ENCODE measurements at regions not wholly inside any gene's neighbourhood (a gene's known extent, or its start where the extent isn't known, plus 50 kb on each side); places are given as distances from the start of the nearest gene placed in this dataset.

DNA sequence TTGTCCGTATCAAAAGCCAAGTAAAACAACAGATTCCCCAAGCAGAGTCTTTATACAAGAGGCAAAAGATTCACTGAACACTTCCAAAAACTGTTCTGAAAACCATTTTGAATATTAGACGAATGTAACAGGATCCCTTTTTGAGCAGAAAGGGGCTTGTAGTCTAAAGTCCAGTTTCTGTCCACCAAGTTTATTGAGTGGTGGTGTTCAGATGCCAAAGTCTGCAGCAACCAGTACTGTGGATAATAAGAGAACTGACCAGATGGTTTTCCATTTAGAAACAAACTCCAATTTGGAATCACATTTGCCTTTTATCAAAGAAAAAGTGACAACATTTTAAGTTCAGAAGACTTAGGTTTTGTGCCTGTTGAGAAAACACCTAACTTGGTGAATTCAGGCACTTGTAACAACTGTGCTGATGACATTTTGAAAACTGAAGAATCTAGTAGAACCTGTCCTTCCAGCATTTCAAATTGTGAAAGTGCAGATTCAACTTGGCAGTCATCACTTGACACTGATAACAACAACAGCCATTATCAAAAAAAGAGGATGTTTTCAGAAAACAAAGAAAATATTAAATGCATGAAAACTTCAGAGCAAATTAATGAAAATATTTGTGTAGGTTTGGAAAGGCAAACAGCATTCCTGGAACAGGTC, 217.1 kb downstream of the CSNK2A3 start:
- DNase-seq, result no peak

DNA sequence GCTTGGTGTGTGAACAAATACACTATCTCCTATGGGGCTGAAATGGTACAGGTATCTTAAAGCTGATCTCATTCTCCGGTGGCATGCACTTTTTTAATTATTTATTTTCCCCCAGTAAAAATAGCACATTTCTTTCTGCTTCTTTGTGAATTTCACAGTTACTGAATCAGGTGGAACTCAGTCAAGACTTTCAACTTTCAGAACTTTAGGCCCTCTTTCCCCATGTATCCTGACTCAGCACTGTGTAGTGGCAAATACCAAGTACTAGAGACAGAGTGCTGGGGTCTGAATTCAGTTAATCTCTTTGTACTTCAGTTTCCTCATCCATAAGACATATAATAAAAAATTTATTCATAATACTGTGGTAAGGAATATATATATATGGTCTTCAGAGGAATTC, 223.9 kb downstream of the CSNK2A3 start:
- DNase-seq, result no peak

DNA sequence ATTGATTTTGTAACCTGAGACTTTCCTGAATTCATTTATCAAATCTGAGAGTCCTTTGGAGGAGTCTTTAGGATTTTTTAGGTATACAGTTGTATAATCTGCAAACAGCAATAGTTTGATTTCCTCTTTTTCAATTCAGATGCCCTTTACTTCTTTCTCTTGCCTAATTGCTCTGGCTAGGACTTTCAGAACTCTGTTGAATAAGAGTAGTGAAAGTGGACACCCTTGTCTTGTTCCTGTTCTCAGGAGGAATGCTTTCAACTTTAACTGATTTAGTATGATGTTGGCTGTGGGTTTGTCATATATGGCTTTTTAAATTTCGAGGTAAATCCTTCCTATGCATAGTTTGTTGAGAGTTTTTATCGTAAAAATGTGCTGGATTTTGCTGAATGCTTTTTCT, 227.4 kb downstream of the CSNK2A3 start:
- DNase-seq, result no peak

DNA sequence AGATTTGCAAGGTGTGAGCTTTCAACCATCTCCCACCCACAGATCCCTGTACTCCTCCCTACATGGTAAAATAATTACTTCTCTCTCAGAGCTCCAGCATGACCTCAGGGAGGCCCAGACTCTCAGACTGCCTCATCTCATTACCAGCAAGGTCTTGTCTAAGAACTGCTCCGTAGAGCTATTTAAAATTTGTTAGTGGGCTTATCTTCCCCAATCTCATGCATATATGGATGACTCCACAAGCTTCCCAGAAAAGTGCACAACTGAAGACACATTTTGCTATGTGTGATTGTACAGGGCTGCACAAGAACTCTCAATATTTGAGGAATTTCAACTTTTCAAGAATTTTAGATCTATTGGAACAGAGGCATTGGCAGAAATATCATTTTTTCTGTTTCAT, 230.3 kb downstream of the CSNK2A3 start:
- DNase-seq, result no peak

DNA sequence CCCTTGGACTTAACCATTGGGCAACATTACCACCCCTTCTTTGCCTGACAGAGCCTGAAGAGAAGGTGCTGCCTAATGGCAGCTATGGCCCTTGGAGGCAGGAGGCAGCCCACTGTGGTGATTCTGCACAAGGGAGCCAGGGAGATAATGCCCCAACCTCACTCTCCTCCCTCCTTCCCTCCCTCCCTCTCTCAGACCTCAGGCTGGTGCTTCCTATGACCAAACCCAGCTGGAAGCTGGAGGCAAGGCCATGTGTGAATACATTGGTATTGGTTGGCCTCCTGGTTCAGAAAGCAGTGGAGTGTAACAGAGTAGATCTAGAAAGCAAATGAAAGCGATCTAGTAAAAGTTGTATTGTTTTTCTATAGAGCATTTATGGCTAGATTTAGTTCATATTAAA, 233.1 kb downstream of the CSNK2A3 start:
- no peak for DNase-seq

DNA sequence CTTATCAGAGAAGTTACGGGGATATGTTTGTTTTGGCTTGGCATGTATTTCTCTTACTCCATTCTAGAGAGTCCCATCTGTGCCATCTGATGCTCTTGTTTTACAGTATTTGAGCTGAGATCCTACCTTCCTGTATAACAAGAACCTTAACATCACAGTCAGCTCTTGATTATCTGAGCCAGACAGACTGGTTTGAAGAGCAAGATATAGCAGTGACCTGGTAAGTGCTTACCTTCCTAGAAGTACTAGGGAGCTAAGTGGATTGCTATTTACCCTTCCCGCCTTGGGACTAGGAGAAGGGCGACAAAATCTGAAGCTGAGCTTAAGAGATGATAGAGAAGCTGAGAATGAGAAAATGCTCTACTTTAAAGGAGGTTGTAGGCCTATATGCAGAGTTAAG, 235.3 kb downstream of the CSNK2A3 start:
- peak; percentile 27 for DNase-seq

DNA sequence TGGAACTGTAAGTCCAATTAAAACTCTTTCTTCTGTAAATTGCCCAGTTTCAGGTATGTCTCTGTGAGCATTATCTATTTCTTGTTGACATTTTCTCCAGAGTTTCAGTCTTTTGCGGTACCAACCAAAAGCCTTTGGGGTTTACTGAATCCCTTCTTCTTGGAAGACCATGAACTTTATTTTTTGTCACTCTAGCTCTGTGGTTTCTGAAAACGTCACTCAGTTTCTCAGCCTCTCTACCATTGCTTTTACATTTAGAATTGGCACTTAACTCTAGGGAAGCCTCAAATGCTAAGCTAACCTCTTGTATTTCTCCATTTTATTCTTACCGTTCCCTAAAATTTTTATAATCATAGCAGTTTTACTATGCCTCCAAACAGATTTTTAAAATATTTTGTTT, 237.6 kb downstream of the CSNK2A3 start:
- no peak for DNase-seq

DNA sequence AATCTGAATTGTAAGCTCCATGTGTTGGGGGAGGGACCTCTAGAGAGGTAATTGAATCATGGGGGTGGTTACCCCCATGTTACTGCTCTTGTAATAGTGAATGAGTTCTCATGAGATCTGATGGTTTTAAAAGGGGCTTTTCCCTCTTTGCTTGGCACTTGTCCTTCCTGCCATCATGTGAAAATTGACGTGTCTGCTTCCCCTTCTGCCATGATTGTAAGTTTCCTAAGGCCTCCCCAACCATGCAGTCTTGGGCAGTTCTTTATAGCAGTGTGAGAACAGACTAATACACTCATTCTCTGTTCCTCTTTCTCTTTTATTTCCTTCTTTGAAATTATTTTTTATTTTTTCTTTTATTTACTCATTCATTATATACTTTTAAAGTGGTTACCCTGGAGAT, 239.4 kb downstream of the CSNK2A3 start:
- DNase-seq, result no peak

DNA sequence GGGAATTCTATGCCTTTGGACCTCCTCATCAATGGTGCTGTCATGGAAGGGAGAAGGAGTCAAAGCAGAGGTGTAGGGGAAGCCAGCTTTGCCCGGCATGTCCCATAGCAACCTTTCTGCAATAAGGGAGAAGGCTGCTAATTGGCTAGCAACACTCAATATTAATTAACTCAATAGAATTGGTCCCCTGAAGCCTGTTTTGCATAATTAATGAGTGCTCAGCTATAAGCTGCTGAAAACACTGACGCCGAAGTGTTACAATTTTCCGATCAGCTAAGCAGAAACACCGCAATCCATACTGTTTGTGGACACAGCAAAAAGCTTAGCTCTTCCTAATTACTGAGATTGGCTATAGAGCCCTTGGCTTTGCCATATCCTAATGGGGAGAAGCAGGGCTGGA, 245.0 kb downstream of the CSNK2A3 start:
- no peak for DNase-seq

DNA sequence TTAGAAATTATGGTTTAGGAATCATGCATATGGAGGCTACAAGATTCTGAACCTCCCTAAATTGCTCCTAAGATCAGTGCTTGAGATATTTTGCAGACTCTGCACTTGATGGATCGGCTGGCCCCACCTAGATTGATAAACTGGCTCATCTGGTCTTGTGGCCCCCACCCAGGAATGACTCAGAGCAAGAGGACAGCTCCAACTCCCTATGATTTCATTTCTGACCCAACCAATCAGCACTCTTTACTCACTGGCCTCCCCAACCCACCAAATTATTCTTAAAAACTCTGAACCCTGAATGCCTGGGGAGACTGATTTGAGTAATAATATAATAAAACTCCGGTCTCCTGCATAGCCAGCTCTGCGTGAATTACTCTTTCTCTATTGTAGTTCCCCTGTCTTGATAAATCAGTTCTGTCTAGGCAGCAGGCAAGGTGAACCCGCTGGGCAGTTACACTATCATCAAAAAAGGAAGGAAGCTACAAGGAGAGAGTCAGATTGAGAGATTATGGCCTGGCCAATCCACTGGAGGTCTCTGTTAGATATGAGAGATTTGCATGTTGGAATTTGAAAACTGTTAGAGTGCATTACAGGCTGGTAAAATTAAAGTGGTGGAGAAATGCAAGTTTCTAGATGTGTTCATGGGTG, 245.8 kb downstream of the CSNK2A3 start:
- DNase-seq, result no peak

DNA sequence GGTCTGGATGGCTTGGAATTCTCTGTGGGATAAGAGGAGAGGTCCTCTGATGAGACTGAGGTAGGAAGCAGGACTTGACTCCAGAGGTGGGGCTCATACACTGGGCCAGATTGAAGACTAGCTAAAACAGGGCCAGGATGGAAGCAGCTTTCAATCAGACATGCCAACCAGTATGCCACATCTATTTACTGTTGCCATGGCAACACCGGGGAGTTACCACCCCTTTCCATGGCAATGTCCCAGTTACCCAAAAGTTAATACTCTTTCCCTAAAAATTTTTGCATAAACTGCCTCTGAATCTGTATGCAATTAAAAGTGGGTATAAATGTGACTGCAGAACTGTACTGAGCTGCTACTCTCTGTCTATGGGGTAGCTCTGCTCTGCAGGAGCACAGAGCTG, 247.5 kb upstream of the ZBED5 start:
- no peak for DNase-seq

DNA sequence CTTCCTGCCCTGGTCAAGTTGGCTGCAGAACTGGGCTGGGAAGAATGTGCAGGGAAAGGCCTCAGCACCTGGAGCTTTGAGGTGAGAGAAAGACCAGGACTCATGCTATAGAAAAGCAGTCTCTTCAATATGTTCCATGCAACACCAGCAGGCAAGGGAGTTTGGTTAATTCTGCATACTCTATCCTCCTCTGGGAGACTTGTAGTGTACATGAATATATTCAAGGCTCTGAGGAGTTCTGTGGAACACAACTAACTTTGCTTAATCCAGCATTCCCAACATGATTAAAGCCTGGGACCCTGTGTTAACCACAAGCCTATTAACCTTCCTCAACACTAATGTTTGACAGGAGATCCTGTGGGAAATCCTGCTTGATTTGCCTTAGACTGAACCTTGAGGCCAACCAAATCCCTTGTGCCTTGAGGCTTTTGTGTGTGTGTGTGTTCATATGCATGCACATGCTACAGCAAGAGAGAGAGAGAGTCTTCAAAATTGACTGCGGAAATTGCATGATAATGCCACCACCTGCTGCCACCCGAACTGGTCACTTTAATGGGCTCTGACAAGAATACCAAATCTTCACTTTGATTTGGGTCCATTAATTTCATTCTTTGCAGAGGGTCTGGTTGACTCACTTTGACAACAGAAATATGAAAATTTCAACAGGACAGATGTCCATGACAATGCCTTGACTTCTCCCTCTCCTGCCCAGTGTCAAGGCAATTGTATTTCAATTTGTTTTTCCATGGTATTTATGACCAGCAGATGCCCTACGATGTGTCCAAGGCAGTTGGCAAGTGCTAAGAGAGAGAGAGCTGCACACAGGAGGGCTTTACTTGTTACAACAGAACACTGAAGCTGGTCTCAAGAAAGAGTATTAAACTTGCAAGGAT, 238.2 kb upstream of the ZBED5 start:
- DNase-seq, result no peak

DNA sequence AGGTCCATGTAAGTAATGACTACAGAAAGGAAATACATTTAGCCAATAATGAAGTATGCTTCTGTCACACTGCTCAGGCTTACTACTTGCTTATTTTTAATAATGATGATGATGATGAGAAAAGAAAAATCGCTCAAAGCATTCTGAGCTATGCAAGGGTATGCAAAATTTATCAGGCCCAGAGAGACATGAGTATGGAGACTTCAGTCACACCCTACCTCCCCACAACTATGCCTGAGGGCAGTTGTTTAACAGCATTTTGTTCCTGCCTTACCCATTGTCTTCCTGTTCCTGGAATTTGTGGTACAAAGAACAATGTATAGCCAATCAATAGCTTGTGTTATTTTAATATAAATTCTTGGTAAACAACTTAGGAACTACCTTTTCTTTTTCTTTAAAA, 232.6 kb upstream of the ZBED5 start:
- no peak for DNase-seq

DNA sequence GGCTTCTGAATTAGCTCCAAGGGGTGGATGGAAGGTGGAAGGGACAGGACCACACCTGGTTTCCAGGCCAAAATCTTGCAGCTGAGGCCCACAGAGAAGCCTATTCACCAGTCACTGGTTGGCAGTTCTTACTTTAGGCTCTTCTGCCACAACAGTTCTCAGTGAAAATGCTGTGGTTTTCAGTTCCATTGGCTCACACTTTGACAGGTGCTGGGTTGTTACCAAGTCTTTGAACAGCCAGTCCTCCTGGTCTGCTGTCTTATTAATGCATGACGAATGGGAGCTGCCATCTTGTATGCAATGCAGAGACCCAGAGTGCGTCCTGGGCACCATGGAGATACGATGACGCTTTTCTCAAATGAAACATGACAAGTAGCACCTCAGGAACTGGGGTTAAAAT, 232.0 kb upstream of the ZBED5 start:
- no peak for DNase-seq

DNA sequence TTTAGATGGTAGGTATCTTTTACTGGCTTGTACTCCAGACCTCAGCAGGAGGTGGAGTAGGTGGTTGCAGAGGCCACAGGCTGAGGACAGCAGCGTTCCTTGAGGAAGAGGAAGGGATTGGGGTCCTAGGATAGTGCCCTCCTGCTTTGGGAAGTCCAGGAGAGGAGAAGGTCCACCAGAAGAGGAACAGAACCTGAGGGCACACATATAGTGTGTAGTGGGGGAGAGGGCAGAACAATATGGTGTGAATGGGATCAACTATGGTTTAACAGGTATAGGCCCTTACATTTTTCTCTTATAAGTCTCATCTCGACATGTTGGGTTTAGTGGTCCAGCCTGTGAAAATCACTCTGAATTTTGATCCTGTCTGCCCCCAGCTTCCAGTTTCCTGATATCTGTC, 229.1 kb upstream of the ZBED5 start:
- DNase-seq, result no peak

DNA sequence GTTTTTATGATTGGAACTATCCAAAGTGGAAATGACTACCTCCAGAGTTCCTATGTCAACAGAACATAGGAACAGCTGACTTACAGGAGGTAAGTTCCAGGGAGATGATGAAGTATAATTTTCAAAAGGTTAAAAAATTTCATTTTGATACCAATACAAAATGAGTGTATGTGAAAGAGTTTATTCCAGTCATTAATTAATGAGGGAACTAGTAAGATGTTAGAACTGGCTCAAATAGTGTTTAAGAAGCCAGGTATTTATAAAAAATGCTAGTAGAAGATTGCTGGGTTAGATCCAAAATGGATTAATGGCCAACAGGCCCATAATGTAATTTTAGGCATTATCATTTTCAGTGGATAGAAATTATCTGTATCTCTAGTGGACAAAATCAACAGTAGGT, 227.7 kb upstream of the ZBED5 start:
- no peak for DNase-seq

DNA sequence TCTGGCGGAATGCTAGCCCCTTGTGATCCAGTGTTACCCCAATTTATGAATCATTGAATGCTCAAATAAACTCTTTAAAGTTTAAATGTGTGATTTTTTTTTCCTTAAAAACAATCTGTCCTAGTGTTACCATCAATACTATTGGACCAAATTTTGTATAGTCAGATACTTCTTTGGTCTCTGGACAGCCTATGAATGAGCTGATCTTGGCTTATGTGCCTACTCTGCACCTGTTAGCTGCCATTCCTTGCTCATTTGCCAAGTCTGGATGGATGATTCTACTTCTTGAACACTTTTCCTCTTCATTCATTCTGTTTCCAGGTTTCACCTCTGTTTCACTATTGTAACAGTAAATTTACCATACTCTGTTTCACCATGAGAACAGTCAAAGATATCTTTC, 226.5 kb upstream of the ZBED5 start:
- no peak for DNase-seq

DNA sequence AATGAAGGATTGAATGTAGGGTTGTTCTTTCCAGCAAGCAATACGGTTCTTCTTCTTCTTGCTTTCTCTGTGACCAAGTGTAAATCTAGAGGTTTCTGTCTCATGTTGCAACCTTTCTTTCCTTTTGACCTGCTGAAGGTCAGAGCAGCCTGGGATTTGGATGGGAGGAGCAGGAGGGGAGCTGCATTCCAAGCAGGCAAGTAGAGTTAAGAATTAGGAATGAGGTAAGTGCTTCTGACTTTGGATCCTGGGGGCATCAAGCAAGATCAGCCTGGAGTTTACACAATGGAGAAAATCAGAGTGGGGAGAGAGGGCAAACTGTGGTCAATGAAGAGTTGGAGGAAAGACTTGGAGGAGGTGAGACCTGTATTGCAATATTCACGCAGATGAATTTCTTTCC, 225.6 kb upstream of the ZBED5 start:
- DNase-seq, result no peak

DNA sequence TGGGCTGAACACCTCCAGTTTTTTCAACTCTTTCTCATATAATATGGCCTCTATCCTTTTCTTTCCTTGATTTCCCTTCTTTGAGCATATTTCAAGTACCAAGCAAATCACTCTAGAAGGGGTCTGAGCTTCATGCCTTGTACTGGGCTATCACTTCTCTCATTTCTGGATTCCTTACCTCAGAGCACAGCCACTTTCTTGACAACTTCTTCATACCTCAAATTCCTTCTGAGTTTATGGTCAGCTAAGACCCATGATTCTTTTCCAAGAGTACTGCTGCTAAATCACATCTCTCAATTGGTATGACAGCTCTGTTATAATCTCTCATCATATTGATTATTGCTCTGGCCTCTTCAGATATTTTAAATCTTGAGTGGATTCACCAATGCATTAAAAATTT, 224.8 kb upstream of the ZBED5 start:
- no peak for DNase-seq

DNA sequence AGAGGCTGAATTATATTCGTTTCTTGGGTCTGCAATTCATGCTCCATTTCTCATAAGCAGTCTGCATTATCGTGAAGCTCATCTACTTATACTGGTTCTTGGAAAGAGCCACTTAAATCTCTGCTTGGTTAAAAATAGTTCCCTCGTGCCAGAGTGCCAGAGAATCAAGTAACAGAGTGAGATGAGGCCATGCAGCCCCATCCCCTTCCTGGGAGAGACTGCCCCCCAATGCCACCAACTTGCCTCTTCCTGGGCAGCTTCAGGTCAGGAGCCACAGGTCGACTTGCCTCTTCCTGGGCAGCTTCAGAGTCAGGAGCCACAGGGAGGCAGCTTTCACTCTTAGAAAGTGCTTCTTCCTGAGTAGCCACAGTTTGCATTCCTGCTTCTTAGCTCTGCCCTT, 223.9 kb upstream of the ZBED5 start:
- DNase-seq, result no peak

DNA sequence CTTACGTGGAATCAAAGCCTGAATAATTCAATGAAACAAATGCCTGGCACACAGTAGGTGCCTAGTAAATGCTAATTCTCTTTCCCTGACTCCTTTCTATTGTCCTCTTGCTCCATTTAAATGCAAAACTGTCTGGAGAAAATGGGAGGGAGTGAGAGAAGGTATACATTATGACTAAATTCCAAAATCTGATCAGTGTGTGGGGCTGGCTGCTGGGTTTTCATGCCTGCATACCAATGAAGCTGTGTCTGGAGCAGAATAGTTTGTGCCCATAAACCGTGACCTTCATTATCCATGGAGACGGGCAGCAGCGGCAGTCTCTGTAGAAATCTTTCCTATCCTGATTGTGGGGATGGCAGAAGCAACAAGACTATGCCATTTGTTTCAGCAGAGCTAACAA, 223.4 kb upstream of the ZBED5 start:
- DNase-seq, result peak; percentile 33

DNA sequence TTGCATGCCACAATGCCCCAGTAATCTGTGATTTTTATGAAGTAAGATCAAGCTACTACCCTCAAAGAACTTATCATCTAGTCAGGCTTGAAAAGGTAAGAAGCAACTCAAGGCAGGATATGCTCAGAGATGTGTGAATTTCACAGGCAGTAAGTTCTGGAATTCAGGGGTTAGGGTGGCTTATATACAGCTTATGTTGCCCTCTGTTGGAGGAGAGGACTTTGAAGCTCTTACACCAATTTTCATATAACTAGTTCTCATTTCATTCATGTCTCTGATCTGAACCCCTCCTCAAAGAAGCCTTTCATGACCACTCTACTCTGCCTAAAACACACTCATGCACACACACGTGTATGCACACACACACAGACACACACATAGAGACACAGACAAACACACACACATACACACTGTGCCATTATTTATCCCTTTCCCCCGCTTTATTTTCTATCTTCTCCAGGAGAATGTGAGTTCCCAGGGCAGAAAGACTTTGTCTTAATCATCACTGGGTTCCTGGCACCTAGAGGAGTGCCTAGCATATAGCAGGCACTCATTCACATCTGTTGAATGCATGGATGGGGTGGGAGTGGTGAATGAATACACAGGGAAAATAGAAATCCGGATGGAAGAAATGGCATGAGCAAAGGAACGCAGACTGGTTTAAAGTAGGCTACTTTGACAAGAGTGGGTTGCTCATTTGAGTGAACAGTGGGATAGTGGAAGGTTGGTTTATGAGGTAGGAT, 220.7 kb upstream of the ZBED5 start:
- DNase-seq, result no peak

DNA sequence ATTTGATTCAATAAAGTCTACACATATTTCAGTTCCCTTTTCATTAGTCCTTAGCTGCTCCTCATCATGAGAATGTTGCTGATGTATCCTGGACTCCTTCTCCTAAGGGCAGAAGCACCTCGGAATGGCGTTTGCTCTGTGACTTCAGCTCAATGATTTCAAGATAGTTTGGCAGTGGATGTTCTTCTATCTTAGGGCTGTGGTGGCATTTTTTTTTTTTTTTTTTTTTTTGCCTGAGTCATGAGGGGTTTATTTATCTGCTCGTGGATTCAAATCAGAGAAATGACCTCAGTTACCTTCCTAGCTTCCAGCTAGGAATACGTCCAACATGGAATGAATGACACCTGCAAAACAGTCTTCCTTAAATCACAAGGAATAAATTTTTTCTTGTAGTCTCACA, 220.0 kb upstream of the ZBED5 start:
- no peak for DNase-seq

DNA sequence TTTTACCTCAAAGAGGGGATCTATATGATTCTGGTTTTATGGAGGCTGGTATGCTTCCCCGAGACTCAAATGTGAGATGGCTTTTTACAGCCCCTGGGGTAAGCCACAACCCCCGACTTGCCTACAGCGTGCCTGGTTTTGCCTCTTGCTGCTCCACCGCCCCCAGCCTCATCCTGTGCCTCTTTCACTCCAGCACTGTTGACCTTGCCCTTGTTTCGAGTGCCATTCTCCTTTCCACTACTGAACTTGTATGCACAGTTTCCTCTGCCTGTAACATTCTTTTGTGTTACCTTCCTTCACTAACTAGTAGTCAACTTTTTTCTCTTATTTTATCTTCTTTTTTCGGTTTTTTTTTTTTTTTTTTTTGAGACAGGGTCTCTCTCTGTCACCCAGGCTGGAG, 219.0 kb upstream of the ZBED5 start:
- DNase-seq, result no peak

All from NCI-H187 treated with DMSO at 0.1 percent for 48 hours (cell line).